ENCODE measurements at regions not wholly inside any gene's neighbourhood (a gene's known extent, or its start where the extent isn't known, plus 50 kb on each side); places are given as distances from the start of the nearest gene placed in this dataset.

DNA sequence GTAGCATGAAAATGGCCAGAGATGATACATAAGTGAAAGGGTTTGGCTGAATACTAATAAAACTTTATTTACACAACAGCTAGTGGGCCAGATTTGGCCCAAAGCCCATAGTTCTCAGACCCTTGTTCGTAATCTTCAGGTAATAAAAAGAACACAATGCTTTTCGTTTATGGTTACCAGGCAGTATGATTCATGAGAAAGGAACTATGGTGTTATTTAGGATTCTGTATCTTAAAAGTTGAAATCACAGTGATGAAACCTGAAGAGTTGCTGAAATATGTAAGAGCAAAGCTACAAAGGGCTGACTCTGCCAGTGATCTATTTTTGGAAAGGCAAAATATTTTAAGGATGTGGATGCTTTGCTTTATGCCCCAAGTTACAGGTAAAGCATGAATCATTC, 192.7 kb downstream of the SMC2 start:
- no peaks in the 10 kb centered on the region for H3K9me3 Mint-ChIP-seq
- H3K4me3 Mint-ChIP-seq = no peak overlapping the region
- no peaks in the 10 kb centered on the region for H3K27me3 Mint-ChIP-seq (ENCODE audit: low read depth)
- TF ChIP-seq, protein P1, sequence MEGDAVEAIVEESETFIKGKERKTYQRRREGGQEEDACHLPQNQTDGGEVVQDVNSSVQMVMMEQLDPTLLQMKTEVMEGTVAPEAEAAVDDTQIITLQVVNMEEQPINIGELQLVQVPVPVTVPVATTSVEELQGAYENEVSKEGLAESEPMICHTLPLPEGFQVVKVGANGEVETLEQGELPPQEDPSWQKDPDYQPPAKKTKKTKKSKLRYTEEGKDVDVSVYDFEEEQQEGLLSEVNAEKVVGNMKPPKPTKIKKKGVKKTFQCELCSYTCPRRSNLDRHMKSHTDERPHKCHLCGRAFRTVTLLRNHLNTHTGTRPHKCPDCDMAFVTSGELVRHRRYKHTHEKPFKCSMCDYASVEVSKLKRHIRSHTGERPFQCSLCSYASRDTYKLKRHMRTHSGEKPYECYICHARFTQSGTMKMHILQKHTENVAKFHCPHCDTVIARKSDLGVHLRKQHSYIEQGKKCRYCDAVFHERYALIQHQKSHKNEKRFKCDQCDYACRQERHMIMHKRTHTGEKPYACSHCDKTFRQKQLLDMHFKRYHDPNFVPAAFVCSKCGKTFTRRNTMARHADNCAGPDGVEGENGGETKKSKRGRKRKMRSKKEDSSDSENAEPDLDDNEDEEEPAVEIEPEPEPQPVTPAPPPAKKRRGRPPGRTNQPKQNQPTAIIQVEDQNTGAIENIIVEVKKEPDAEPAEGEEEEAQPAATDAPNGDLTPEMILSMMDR (IDR thresholded peaks at IDR 0.05; ENCODE audit: unreplicated experiment in 3 of 3) = no peak
- H3K4me1 Mint-ChIP-seq = no peaks in the 10 kb centered on the region
- H3K36me3 Mint-ChIP-seq (ENCODE audit: low read depth) = no peaks in the 10 kb centered on the region
- H3K27ac Mint-ChIP-seq = peak overlapping the region in 1 of 3 experiments; percentile 25

DNA sequence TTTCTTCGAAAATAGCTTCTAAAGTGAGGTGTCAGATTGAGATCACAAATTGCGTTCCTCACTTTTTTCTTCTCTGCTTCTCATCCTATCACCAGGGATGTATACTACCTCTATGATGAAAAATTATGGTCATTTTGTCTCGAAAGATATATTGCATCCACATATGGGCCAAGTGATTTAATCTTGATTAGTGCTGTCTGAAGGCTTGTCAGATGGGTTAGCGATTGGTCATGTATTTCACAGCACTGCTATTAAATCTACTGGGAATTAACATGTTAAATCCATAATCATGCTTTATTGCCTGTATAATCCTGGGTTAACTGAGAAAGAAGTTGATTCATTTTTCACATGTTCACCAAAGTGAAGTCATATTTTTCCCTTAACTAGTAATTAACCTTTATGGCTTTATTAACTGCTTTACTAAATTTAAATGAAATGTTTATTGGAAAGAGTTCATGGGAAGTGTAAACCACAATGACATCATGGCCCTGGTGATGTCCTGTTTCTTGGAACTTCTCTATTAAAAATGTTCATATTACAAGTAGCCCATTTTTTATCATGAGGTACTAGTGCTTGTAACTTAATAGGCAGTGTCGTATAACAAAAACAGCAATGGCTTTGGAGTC, 193.3 kb downstream of the SMC2 start:
- H3K4me3 Mint-ChIP-seq = no peak overlapping the region
- H3K36me3 Mint-ChIP-seq (ENCODE audit: low read depth) = no peaks in the 10 kb centered on the region
- no peaks in the 10 kb centered on the region for H3K27me3 Mint-ChIP-seq (ENCODE audit: low read depth)
- H3K9me3 Mint-ChIP-seq = no peaks in the 10 kb centered on the region
- TF ChIP-seq, protein P1 (IDR thresholded peaks at IDR 0.05; ENCODE audit: unreplicated experiment in 3 of 3) = no peak
- H3K27ac Mint-ChIP-seq = peak overlapping the region in 1 of 3 experiments; percentile 25
- no peaks in the 10 kb centered on the region for H3K4me1 Mint-ChIP-seq

DNA sequence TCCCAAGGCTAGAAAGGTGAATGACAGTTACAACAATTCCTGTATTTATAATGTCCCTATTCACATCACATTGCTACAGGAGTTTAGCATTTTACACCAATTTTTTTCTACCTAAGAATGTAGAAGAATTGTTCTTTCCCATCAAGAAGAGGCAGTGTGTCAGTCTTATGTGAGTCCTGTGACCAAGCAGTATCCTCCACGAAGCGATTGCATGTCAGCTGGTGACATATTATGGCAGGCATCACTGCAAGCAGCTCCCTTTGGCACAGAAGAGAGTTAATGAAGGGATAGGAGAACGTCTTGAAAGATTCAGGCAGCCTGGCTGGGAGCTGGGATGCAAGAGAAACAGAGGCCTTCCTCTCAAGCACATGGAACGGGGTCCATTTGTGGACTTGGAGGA, 199.8 kb downstream of the SMC2 start:
- H3K36me3 Mint-ChIP-seq (ENCODE audit: low read depth) = no peaks in the 10 kb centered on the region
- no peaks in the 10 kb centered on the region for H3K9me3 Mint-ChIP-seq
- H3K27me3 Mint-ChIP-seq (ENCODE audit: low read depth) = no peaks in the 10 kb centered on the region
- TF ChIP-seq, protein P1 (IDR thresholded peaks at IDR 0.05; ENCODE audit: unreplicated experiment in 3 of 3) = no peak
- H3K4me1 Mint-ChIP-seq = no peaks in the 10 kb centered on the region
- no peak overlapping the region for H3K4me3 Mint-ChIP-seq
- H3K27ac Mint-ChIP-seq = no peak overlapping the region

DNA sequence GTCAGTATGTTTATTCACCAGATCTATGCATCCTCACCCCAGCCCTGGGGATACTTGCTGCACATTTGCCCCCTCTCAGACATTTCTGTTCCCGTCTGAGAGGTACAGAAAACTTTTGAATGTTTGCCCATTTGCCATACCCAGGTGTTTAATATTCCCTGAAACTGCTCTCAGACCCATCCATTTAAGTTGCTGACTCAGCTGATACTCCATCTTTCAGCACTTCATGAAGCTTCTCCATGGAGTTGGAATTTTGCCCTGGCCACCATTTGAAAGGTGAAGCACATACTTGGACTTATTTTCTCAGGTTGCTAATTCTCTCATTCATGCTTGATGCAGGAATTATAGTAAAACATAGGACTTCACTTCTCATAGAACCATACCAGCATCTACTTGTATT, 203.9 kb upstream of the OR13F1 start:
- Mint-ChIP-seq H3K36me3 (ENCODE audit: low read depth) (no peaks in the 10 kb centered on the region), H3K27ac (no peak overlapping the region), H3K27me3 (ENCODE audit: low read depth) (no peaks in the 10 kb centered on the region), H3K4me3 (no peak overlapping the region), H3K9me3 (peaks cover 3% of the 10 kb centered on the region), H3K4me1 (no peaks in the 10 kb centered on the region)
- TF ChIP-seq, protein P1 (IDR thresholded peaks at IDR 0.05; ENCODE audit: unreplicated experiment in 3 of 3) = no peak

DNA sequence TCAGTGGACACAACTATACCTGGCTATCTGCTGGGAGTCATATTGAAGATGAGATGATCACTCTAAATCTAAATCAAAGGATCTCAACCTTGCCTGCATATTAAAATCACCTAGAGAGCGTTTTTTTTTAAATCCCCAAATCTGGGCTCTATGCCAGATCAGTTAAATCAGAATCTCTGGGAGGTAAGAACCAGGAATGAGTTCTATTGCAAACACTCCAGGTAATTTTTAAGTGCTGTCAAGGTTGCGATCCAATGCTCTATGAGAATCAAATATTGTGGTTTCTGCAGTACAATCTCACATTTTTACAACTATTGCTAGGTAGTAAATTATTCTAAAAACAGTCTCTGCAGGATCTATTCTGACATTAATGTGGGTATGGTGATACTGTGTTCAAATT, 202.3 kb upstream of the OR13F1 start:
- TF ChIP-seq, protein P1 (IDR thresholded peaks at IDR 0.05; ENCODE audit: unreplicated experiment in 3 of 3) = no peak
- no peak overlapping the region for H3K27ac Mint-ChIP-seq
- peaks cover 11% of the 10 kb centered on the region for H3K9me3 Mint-ChIP-seq
- no peaks in the 10 kb centered on the region for H3K36me3 Mint-ChIP-seq (ENCODE audit: low read depth)
- no peak overlapping the region for H3K4me3 Mint-ChIP-seq
- H3K27me3 Mint-ChIP-seq (ENCODE audit: low read depth) = no peaks in the 10 kb centered on the region
- no peaks in the 10 kb centered on the region for H3K4me1 Mint-ChIP-seq

DNA sequence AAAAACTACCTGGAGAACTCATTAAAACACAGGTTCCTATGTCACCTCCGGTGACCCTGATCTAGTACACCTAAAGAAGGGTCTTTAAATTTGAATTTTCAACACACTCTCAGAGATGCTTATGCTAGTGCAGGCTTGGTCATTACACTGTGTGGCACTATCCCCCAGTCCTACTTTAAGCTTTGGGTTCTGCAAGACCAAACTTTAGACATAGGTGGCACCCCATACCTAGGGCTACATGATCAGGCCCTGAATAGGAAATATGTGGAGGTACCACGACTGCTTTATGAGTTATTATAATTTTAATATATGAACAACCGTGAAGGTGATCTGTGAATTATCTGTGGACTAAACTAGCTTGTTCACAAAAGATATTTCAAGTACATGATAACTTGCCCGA, 201.3 kb upstream of the OR13F1 start:
- Mint-ChIP-seq H3K4me3 (no peak overlapping the region), H3K27me3 (ENCODE audit: low read depth) (no peaks in the 10 kb centered on the region), H3K27ac (no peak overlapping the region), H3K4me1 (no peaks in the 10 kb centered on the region), H3K9me3 (peaks cover 14% of the 10 kb centered on the region), H3K36me3 (ENCODE audit: low read depth) (no peaks in the 10 kb centered on the region)
- TF ChIP-seq, protein P1 (IDR thresholded peaks at IDR 0.05; ENCODE audit: unreplicated experiment in 3 of 3) = no peak
